Stomach (tissue), 4 donors: ENCODE measurements at regions not wholly inside any gene's neighbourhood (a gene's known extent, or its start where the extent isn't known, plus 50 kb on each side); places are given as distances from the start of the nearest gene placed in this dataset.

ENCODE experiments used
- CTCF ChIP-seq, 7 experiments: fragments of 450-650 bp in 4 of 7; fragments of 200-600 bp in 3 of 7; sonication (generic) in 3 of 7; IDR thresholded peaks; one replicate each; pipeline ENCODE4 v1.5.1; 2016 to 2019; ENCODE audit warnings: antibody characterized with exemption in 7 of 7, control low read depth in 2 of 7, mild to moderate bottlenecking in 1 of 7
- POLR2A ChIP-seq, 4 donors: fragments of 450-650 bp; IDR thresholded peaks; one replicate each; pipeline ENCODE4 v1.6.1; 2016; ENCODE audit warnings: antibody characterized with exemption in 4 of 4, control low read depth in 2 of 4, mild to moderate bottlenecking in 1 of 4, moderate library complexity in 1 of 4
- POLR2AphosphoS5 ChIP-seq, 3 donors: sonication (generic); formaldehyde crosslinking; IDR thresholded peaks; one replicate each; pipeline ENCODE4 v1.6.1; 2016; ENCODE audit warnings: antibody characterized with exemption in 3 of 3

- TF ChIP-seq CTCF (IDR thresholded peaks at IDR 0.05) (no peak), POLR2A (IDR thresholded peaks at IDR 0.05) (no peak), POLR2AphosphoS5 (IDR thresholded peaks at IDR 0.05) (no peak)
Measured at GRCh38 chr5:40412771-40413170, 266.9 kb upstream of the PTGER4 start.
